HepG2 (cell line): ENCODE measurements at regions not wholly inside any gene's neighbourhood (a gene's known extent, or its start where the extent isn't known, plus 50 kb on each side); places are given as distances from the start of the nearest gene placed in this dataset.

ENCODE experiments used
- CEBPB ChIP-seq: IDR thresholded peaks from 2 replicates; pipeline ENCODE4 v1.6.1; 2011; ENCODE audit warnings: low read depth, low read length, improper control_type of control experiment, borderline replicate concordance
- ELF3 ChIP-seq: IDR thresholded peaks from 2 replicates; pipeline ENCODE4 v1.6.1; 2016; ENCODE audit warnings: missing genetic modification reagents, missing compliant biosample characterization
- EZH2 ChIP-seq: conservative IDR thresholded peaks from 2 replicates; pipeline ENCODE4 v1.6.1; 2012; ENCODE audit warnings: mild to moderate bottlenecking, low read depth, low read length, moderate library complexity
- WIZ ChIP-seq: sonication (generic); formaldehyde crosslinking; IDR thresholded peaks from 2 replicates; pipeline ENCODE4 v1.5.1; 2020; ENCODE audit warnings: mild to moderate bottlenecking, missing genetic modification reagents
- ZMYM3 ChIP-seq: sonication (generic); formaldehyde crosslinking; IDR thresholded peaks from 2 replicates; pipeline ENCODE4 v1.5.1; 2020; ENCODE audit warnings: mild to moderate bottlenecking, missing genetic modification reagents
- ZNF264 ChIP-seq: sonication (generic); formaldehyde crosslinking; IDR thresholded peaks from 2 replicates; pipeline ENCODE4 v1.4.0; 2020; ENCODE audit warnings: missing genetic modification reagents
- ZNF556 ChIP-seq: sonication (generic); formaldehyde crosslinking; IDR thresholded peaks from 2 replicates; pipeline ENCODE4 v1.4.0; 2020; ENCODE audit warnings: mild to moderate bottlenecking, missing genetic modification reagents, borderline replicate concordance
- ZNF563 ChIP-seq: sonication (generic); formaldehyde crosslinking; IDR thresholded peaks from 2 replicates; pipeline ENCODE4 v1.8.0; 2022; ENCODE audit warnings: mild to moderate bottlenecking, moderate library complexity, missing genetic modification reagents
- ZNF615 ChIP-seq: sonication (generic); formaldehyde crosslinking; IDR thresholded peaks from 2 replicates; pipeline ENCODE4 v1.5.0; 2020; ENCODE audit warnings: mild to moderate bottlenecking, missing genetic modification reagents, borderline replicate concordance
- ZNF768 ChIP-seq: sonication (generic); formaldehyde crosslinking; IDR thresholded peaks from 2 replicates; pipeline ENCODE4 v1.4.0; 2020; ENCODE audit warnings: missing genetic modification reagents
- TF ChIP-seq, protein P1 (sequence below): sonication (generic); formaldehyde crosslinking; IDR thresholded peaks from 2 replicates; pipeline ENCODE4 v1.9.0; 2022; ENCODE audit warnings: missing genetic modification reagents, mild to moderate bottlenecking, borderline replicate concordance
- TF ChIP-seq, protein P2 (sequence below): sonication (generic); formaldehyde crosslinking; IDR thresholded peaks from 2 replicates; pipeline ENCODE4 v1.5.1; 2020; ENCODE audit warnings: mild to moderate bottlenecking, missing genetic modification reagents, borderline replicate concordance
- TF ChIP-seq, protein P3 (sequence below): sonication (generic); formaldehyde crosslinking; IDR thresholded peaks from 2 replicates; pipeline ENCODE4 v1.8.0; 2022; ENCODE audit warnings: missing genetic modification reagents, mild to moderate bottlenecking, borderline replicate concordance
- TF ChIP-seq, protein P4 (sequence below): sonication (generic); formaldehyde crosslinking; IDR thresholded peaks from 2 replicates; pipeline ENCODE4 v1.4.0; 2020; ENCODE audit warnings: mild to moderate bottlenecking, low read depth, missing genetic modification reagents
- TF ChIP-seq, protein P5 (sequence below): sonication (generic); formaldehyde crosslinking; IDR thresholded peaks from 2 replicates; pipeline ENCODE4 v1.4.0; 2020; ENCODE audit warnings: missing genetic modification reagents

DNA sequence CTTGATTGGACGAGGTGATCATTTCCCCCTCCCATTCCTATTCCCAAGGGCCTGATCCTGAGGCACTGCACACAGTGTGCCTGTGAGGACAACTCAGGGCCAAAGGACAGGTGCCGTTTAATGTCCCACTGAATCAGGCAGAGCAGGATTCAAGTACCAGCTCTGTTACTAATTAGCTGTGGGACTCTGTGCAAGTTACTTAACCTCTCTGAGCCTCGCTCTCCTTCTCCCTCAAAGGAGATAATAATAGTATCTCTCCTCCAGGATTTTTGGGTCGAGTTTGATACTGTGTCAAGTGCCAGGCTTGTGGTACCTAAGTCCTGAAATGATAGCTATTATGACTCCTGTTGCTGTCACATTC is 86.8 kb upstream of the NKD1 start (continued):
- TF ChIP-seq, protein P1, sequence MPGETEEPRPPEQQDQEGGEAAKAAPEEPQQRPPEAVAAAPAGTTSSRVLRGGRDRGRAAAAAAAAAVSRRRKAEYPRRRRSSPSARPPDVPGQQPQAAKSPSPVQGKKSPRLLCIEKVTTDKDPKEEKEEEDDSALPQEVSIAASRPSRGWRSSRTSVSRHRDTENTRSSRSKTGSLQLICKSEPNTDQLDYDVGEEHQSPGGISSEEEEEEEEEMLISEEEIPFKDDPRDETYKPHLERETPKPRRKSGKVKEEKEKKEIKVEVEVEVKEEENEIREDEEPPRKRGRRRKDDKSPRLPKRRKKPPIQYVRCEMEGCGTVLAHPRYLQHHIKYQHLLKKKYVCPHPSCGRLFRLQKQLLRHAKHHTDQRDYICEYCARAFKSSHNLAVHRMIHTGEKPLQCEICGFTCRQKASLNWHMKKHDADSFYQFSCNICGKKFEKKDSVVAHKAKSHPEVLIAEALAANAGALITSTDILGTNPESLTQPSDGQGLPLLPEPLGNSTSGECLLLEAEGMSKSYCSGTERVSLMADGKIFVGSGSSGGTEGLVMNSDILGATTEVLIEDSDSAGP (CRISPR knock-in tag), result no peak
- TF ChIP-seq ZNF563 (CRISPR knock-in tag), result peak; percentile 25; the same call in 1 of the 2 replicates
- no peak for TF ChIP-seq ZNF615
- no peak for TF ChIP-seq EZH2
- TF ChIP-seq ZNF556 (CRISPR knock-in tag), result no peak
- no peak for TF ChIP-seq ELF3 (CRISPR knock-in tag)
- 0 out of 2 replicates have a peak, but pooled peaks have one; percentile 1 for TF ChIP-seq ZNF264
- TF ChIP-seq, protein P2, sequence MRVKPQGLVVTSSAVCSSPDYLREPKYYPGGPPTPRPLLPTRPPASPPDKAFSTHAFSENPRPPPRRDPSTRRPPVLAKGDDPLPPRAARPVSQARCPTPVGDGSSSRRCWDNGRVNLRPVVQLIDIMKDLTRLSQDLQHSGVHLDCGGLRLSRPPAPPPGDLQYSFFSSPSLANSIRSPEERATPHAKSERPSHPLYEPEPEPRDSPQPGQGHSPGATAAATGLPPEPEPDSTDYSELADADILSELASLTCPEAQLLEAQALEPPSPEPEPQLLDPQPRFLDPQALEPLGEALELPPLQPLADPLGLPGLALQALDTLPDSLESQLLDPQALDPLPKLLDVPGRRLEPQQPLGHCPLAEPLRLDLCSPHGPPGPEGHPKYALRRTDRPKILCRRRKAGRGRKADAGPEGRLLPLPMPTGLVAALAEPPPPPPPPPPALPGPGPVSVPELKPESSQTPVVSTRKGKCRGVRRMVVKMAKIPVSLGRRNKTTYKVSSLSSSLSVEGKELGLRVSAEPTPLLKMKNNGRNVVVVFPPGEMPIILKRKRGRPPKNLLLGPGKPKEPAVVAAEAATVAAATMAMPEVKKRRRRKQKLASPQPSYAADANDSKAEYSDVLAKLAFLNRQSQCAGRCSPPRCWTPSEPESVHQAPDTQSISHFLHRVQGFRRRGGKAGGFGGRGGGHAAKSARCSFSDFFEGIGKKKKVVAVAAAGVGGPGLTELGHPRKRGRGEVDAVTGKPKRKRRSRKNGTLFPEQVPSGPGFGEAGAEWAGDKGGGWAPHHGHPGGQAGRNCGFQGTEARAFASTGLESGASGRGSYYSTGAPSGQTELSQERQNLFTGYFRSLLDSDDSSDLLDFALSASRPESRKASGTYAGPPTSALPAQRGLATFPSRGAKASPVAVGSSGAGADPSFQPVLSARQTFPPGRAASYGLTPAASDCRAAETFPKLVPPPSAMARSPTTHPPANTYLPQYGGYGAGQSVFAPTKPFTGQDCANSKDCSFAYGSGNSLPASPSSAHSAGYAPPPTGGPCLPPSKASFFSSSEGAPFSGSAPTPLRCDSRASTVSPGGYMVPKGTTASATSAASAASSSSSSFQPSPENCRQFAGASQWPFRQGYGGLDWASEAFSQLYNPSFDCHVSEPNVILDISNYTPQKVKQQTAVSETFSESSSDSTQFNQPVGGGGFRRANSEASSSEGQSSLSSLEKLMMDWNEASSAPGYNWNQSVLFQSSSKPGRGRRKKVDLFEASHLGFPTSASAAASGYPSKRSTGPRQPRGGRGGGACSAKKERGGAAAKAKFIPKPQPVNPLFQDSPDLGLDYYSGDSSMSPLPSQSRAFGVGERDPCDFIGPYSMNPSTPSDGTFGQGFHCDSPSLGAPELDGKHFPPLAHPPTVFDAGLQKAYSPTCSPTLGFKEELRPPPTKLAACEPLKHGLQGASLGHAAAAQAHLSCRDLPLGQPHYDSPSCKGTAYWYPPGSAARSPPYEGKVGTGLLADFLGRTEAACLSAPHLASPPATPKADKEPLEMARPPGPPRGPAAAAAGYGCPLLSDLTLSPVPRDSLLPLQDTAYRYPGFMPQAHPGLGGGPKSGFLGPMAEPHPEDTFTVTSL, result no peak
- TF ChIP-seq, protein P3, sequence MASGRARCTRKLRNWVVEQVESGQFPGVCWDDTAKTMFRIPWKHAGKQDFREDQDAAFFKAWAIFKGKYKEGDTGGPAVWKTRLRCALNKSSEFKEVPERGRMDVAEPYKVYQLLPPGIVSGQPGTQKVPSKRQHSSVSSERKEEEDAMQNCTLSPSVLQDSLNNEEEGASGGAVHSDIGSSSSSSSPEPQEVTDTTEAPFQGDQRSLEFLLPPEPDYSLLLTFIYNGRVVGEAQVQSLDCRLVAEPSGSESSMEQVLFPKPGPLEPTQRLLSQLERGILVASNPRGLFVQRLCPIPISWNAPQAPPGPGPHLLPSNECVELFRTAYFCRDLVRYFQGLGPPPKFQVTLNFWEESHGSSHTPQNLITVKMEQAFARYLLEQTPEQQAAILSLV (CRISPR knock-in tag), result 0 out of 2 replicates have a peak, but pooled peaks have one; percentile 6
- TF ChIP-seq WIZ (CRISPR knock-in tag), result 0 out of 2 replicates have a peak, but pooled peaks have one; percentile 6
- TF ChIP-seq ZMYM3 (CRISPR knock-in tag), result peak; percentile 81; the same call in 1 of the 2 replicates
- TF ChIP-seq, protein P4, sequence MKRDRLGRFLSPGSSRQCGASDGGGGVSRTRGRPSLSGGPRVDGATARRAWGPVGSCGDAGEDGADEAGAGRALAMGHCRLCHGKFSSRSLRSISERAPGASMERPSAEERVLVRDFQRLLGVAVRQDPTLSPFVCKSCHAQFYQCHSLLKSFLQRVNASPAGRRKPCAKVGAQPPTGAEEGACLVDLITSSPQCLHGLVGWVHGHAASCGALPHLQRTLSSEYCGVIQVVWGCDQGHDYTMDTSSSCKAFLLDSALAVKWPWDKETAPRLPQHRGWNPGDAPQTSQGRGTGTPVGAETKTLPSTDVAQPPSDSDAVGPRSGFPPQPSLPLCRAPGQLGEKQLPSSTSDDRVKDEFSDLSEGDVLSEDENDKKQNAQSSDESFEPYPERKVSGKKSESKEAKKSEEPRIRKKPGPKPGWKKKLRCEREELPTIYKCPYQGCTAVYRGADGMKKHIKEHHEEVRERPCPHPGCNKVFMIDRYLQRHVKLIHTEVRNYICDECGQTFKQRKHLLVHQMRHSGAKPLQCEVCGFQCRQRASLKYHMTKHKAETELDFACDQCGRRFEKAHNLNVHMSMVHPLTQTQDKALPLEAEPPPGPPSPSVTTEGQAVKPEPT (CRISPR knock-in tag), result no peak
- no peak for TF ChIP-seq CEBPB
- peak; percentile 94 for TF ChIP-seq ZNF768 (CRISPR knock-in tag)
- TF ChIP-seq, protein P5, sequence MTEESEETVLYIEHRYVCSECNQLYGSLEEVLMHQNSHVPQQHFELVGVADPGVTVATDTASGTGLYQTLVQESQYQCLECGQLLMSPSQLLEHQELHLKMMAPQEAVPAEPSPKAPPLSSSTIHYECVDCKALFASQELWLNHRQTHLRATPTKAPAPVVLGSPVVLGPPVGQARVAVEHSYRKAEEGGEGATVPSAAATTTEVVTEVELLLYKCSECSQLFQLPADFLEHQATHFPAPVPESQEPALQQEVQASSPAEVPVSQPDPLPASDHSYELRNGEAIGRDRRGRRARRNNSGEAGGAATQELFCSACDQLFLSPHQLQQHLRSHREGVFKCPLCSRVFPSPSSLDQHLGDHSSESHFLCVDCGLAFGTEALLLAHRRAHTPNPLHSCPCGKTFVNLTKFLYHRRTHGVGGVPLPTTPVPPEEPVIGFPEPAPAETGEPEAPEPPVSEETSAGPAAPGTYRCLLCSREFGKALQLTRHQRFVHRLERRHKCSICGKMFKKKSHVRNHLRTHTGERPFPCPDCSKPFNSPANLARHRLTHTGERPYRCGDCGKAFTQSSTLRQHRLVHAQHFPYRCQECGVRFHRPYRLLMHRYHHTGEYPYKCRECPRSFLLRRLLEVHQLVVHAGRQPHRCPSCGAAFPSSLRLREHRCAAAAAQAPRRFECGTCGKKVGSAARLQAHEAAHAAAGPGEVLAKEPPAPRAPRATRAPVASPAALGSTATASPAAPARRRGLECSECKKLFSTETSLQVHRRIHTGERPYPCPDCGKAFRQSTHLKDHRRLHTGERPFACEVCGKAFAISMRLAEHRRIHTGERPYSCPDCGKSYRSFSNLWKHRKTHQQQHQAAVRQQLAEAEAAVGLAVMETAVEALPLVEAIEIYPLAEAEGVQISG (CRISPR knock-in tag), result 0 out of 2 replicates have a peak, but pooled peaks have one; percentile 11
